ENCODE measurements at regions not wholly inside any gene's neighbourhood (a gene's known extent, or its start where the extent isn't known, plus 50 kb on each side); places are given as distances from the start of the nearest gene placed in this dataset.
"Not testable (repeated sequence)": the region's sequence is repeated elsewhere in the genome, so short reads cannot be mapped to it uniquely, and the experiment has no call there.

DNA sequence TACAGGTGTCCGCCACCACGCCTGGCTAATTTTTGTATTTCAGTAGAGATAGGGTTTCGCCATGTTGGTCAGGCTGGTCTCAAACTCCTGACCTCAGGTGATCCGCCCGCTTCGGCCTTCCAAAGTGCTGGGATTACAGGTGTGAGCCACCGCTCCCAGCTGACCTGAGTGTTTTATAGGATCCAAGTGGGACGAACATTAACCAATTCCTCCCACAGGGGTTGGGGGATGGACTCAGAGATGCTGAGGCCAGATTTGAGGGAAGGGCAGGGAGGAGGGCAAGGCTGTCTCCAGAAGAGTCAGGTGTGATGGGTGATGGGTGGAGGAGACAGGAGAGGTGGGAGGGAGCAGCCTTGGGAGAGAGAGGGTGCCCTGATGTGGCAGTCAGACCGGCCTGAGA lies 65.0 kb upstream of the SMAD6 start:
- DNase-seq: not testable (repeated sequence)

DNA sequence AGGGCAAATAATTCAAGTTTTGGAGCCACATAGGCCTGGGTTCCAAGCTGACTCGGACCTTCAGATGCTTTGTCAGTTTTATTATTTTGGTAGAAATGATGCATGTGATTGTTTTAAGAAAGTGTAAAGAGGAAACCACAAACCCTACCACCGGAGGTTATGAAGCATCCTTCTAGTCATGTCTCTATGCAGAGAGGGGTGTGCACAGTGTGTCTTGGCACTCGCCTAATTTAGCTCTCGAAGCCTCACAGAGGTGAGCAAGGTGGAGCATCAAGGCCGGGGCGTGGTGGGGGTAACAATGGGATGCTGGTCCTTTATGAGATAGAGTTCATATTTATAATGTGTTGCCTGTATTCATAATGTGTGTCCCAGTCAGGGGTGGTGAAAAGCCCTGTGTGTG lies 63.7 kb upstream of the SMAD6 start:
- DNase-seq: no peak

DNA sequence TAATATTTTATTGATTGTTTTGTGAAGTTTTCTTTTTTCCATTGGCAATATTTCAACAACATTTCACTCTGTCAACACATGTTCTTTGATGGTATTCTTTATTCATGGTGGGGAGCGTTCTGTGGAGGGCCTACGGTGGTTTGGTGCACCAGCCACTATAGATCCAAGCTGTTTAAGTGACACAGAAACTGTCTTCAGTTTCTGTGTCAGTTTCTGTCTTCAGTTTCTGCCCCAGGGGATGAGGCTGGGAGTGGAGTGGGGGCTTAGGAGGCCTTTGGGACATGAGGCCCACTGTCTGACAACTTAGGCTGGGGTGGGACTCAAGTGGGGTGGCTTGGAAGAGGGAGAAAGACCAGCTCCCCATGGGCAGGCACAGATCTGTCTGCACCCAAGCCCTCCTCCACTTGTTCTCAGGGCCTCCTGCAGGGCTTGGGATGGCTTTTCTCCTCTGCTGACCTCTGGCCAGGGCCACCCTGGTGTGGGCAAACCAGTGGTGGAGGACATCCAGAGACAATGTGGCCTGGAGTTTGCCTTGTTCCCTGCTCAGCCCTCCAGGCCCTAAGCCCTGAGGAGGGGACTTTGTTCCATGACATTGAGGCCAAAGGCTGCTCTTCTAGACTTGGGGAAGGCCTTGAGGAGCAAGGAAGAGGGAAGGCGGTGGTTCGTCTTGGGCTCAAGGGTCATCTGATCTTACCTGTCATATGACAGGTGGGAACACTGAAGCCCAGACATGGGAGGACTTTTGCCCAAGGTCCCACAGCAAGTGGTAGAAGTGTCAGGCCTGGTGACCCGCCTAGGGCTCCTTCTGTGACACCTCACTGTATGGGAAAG lies 60.3 kb upstream of the SMAD6 start:
- no peak for DNase-seq

DNA sequence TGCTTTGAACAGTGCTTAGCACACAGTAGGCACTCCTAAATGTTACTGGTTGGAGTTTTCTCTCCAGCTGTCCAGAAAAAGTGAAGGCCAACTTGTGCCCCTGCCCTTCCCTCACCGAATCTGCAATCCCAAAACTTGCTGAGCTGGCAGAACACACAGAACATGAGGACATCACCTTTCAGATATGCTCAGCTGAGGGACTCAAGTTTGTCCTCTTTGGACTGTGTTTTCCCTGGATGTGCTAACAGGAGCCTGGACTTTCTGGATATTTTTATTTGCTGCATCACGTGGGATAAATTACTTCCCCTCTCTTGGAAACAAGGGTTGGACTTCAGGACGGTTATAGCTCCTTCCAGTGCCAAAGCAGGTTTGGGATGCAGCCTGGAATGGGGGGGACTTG lies 59.5 kb upstream of the SMAD6 start:
- no peak for DNase-seq

DNA sequence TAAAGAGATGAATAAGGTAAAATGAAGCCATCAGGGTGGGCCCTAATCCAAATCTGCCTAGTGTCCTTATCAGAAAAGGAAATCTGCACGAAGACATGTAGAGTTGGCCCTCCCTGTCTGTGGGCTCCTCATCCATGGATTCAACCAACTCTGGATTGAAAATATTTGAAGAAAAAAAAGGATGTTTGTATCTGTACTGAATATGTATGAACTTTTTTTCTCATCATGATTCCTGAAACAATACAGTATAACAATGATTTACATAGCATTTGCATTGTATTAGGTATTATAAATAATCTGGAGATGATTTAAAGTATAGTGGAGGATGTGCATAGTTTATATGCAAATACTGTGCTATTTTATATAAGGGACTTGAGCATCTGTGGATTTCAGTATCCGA lies 59.0 kb upstream of the SMAD6 start:
- no peak for DNase-seq

DNA sequence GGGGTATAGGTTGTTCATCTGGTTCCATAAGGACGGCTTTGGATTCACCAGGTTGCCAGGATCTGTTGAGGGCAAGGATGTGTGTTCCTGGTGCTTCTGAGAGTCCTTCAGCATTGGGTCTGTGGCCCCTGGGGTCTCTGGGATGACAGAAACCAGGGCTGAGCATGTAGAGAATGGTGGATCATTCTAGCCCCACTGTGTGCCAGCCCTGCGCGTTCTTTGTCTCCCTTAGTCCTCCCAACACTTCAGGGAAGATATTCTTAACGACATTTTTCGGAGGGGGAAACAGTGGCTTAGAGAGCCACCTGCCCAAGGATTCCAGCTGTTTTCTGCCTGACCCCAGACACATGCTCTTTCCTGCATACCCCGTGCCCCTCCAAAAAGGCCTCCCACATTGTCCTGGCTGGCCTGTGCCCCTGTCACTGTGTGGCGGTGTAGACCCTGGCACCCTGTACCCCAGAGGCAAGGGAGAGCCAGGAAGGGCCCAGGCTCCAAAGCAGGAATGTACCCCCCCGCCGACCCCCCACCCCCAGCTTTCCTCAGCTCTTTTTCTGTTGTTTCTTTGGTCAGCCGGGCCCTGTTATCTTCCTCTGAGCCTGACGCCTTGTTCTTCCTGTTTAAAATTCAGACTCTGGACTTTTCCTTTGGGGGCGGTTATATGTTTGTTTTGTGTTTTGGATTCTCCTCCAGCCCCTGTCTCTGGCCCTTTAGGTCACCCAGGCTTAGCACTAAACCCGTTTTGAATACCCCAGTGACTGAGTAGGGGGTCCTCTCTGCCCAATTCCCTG lies 57.8 kb upstream of the SMAD6 start:
- no peak for DNase-seq

DNA sequence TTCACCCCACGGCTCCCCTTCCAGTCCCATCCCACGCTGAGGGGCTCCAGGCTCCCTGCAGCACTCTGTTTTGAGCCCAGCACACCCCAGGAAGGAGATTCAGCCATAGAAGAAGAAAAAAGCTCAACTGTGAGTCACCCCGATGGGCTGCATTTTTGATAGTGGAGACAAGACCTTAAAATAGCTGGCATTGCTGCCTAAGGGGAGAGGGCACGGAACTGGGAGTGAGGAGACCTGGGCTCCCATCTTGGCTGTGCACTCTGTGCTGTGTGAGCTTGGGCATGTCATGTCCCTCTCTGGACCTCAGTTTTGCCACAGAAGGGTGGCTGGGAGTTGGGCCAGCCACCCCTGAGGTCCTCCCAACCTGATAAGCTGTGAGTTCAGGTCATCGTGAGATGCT lies 57.2 kb upstream of the SMAD6 start:
- no peak for DNase-seq

DNA sequence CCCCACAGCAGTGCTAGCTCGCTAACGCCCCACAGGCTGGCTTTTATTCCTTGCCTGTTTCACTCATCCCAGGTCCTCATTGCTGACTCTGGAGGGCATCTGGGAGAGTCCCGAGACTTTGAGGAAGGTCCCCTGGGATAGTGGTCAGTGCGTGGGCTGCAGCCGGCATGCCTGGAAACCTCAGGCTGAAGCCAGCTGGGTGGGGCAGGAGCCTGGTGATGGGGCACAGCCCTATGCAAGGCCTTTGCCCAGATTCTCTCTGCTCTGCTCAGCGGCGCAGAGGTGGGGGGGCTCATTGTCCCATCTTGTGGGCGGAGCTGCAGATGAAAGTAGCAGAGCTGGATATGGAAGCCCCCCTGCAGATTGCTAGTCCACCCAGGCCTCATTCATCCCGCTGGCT lies 55.7 kb upstream of the SMAD6 start:
- DNase-seq: no peak

DNA sequence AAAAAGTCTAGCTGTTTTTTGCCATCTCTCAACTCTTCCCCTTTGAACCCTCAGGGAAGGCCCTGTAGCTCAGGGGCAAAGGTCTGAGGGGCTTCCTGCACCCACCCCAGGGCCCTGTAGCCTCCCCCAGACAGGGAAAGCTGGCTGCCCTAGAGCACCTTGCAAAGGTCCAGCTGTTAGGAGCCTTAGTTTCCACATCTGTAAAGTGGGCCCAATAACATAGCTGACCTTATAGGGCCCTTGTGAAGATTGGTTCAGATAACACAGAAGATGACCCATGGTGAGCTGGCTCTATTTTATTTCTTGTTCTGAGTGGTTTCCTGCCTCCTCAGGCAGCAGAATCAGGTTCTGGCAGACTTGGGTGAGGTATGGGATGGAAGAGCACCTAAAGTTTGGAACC lies 55.2 kb upstream of the SMAD6 start:
- DNase-seq: no peak

DNA sequence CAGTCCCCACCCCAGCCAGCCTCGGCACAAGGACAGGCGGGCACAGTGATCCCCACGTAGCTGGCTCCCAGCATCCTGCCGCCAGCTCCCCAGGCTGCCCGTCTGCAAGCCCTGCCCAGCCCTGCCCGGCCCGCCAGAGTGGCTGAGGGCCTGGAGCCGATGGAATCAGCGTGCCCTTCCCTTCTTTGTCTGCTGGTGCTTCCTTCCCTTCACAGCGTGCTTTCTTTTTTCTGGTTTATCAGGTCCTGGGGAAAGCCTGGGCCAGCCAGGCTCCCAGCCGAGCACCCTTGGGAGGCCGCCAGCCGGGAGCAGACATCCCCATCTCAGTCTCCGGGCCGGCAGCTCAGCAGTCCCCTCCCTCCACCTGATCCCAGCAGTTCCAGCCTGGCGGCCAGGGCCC lies 54.7 kb upstream of the SMAD6 start:
- no peak for DNase-seq

DNA sequence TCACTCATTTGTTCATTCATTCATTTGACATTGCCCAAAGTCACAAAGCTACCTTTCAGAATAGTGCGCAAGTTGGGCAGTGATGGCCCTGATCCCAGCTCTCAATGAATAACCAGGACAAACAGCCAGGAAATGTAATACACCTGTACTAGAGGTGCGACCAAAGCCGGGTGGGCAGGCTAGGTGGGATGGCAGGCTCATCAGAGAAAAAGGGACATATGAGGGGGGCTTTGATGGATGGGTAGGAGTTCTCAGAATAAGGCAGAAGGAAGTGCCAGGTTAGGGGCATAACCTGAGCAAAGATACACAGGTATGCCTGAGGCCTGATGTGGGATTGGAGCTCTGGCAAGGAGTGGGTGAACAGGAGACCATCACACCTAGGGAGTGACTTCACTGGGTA lies 53.4 kb upstream of the SMAD6 start:
- no peak for DNase-seq

DNA sequence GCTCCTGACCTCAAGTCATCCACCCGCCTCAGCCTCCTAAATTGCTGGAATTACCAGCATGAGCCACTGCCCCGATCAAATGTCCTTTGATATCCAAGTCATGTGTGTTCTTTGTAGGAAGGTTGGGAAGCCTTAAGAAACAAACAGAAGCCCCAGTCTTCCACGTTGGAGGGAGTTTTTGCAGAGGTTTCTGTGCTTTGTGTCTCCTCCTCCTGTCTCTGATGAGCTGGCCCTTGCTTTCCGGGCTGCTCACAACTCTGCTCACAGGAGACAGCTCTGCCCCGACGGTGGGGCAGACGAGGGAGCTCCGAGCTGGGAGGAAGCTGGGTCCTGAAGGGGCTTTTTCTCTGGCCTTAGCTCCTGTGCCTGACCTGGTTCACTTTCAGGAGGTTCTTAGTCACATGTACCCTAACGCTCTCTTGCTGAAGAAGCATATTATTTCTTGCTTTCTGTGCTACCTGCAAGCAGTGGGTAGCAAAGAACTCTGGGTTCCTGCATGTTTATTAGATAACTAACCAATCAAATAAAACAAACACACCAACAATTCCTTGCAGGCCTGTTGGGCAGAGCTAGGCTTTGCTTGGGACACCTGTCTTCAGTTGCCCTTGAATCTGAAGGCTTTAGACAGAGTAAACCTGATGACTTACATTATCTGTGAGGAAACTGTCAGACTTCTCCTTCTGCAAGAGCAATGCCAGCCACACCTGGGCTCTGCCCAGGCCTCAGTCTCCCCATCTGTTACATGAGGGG lies 52.6 kb upstream of the SMAD6 start:
- no peak for DNase-seq

DNA sequence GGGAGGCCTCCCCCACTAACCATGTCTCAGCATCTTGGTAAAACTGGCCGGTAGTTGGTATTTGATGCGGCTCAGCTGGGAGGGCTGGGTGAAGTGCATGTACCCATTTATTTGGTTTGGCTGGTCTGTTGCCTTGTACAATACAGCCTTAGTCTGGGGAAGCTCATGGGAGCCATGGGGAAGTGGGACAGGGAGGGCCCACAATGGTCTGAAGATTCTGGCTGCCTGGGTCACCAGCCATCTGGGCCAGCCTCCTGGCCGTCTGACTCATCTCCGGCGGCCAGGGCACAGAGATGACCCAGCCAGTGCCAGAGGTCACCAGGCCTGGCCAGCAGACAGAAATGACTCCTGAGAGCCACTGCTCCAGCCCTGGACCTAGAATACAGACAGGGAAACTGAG lies 51.6 kb upstream of the SMAD6 start:
- no peak for DNase-seq

DNA sequence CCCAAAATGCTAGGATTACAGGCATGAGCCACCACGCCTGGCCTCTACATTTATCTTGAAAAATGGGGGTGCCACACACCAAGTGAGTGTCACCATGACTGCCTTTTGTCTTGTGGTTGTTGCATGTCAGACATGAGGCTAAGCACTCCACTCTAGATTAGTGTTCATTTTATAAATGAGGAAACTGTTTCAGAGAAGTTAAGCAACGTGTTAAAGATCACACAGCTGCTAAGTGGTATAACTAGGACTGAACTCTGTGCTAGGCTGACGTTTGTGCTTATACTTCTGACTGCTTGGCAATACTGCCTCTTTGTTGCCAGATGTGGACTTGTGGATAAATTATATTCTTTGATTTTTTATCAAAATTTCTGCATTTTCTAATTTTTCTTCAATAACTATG lies 50.8 kb upstream of the SMAD6 start:
- DNase-seq: no peak

DNA sequence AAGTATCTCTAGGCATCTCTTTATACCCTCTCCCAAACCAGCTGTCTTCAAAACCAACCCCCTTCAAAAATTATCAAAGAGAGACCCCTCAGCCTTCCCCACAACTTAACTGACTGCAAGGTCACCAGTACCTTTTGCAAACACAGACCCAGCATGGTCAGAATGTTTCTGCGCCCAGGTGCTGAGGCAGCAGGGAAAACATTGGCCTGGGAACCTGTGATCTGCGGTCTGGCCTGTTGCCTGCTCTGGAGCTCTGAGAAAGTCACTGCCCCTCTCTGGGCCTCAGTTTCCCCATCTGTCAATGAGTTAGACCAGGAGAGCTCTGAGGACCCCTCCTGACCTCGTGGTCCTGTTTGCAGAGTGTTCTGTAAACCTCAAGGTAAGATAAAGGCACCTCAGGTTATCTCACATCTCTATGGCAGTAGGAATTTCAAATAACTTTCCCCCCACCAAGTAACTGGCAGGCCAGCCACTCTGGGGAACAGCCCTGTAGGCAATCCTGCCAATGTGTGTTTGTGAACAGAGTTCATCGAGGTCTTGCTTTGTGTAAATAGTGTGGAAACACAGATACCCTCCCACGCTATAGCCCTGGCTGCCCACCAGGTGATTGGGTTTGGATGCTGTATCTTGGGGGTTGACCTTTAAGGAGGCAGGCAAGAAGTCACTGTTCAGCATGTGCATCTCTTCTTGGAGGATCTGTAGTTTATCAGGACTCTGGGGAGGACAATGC lies 50.0 kb upstream of the SMAD6 start:
- no peak for DNase-seq

Measured in NCI-H2029 treated with DMSO at 0.1 percent for 48 hours (cell line).